SK-N-SH (cell line): ENCODE measurements at regions not wholly inside any gene's neighbourhood (a gene's known extent, or its start where the extent isn't known, plus 50 kb on each side); places are given as distances from the start of the nearest gene placed in this dataset.

Experiments used
- CTCF ChIA-PET: fragments of 300-600, 350-600 bp; formaldehyde crosslinking; extraction: SDS; loops from one replicate; lab custom pipeline; 2021; lab: Yijun Ruan, JAX
- POLR2A ChIA-PET: fragments of 350-600 bp; sonication (Branson Sonifier 250); formaldehyde crosslinking; extraction: SDS; loops from one replicate; lab custom pipeline; 2020; ENCODE audit warnings: antibody characterized with exemption, inconsistent platforms; lab: Yijun Ruan, JAX
- DNase-seq: peaks from one replicate; pipeline ENCODE4 v3.0.0; 2012
- H2AFZ ChIP-seq: fragments of 200-600 bp; sonication (generic); 2 replicates; pipeline ENCODE4 v1.8.1; 2016; ENCODE audit warnings: antibody characterized with exemption, mild to moderate bottlenecking, low read depth
- H3F3A ChIP-seq: fragments of 200-600 bp; sonication (generic); replicated peaks from 2 replicates; pipeline ENCODE3; 2016; ENCODE audit warnings: antibody characterized with exemption, mild to moderate bottlenecking; ENCODE audit not compliant: insufficient read depth
- H3K27ac ChIP-seq, 2 experiments: fragments of 200-500 bp in 1 of 2; fragments of 200-600 bp in 1 of 2; sonication (Bioruptor generic) in 1 of 2; sonication (generic), shearing (Covaris generic) in 1 of 2; 2 replicates each; pipeline versions ENCODE4 v1.5.1 to v1.6.1; 2014 to 2016; ENCODE audit warnings: low read depth in 2 of 2, inconsistent platforms in 1 of 2, low read length in 1 of 2, mild to moderate bottlenecking in 1 of 2, mixed read lengths in 1 of 2
- H3K27me3 ChIP-seq: fragments of 200-600 bp; sonication (generic), shearing (Covaris generic); 2 replicates; pipeline ENCODE4 v1.6.1; 2016; ENCODE audit warnings: mixed run types; ENCODE audit not compliant: insufficient read depth
- H3K36me3 ChIP-seq, 2 experiments: fragments of 200-500 bp in 1 of 2; fragments of 200-600 bp in 1 of 2; sonication (Bioruptor generic) in 1 of 2; sonication (generic) in 1 of 2; replicated peaks in 1 of 2; 2 replicates each; pipeline versions ENCODE3 to v1.5.1; 2014 to 2016; ENCODE audit warnings: low read length in 1 of 2, mild to moderate bottlenecking in 1 of 2; ENCODE audit not compliant: insufficient read depth in 2 of 2, control insufficient read depth in 1 of 2
- H3K4me1 ChIP-seq, 2 experiments: fragments of 200-500 bp in 1 of 2; fragments of 200-600 bp in 1 of 2; sonication (Bioruptor generic) in 1 of 2; sonication (generic), shearing (Covaris generic) in 1 of 2; 2 replicates each; pipeline versions ENCODE4 v1.5.1 to v1.6.1; 2014 to 2016; ENCODE audit warnings: low read depth in 1 of 2, low read length in 1 of 2, mixed run types in 1 of 2; ENCODE audit not compliant: insufficient read depth in 2 of 2, control insufficient read depth in 1 of 2
- H3K4me2 ChIP-seq: fragments of 200-600 bp; sonication (generic), shearing (Covaris generic); 2 replicates; pipeline ENCODE4 v1.6.1; 2017; ENCODE audit warnings: mixed run types
- H3K4me3 ChIP-seq, 2 experiments: fragments of 200-500 bp in 1 of 2; fragments of 200-600 bp in 1 of 2; sonication (Bioruptor generic) in 1 of 2; sonication (generic), shearing (Covaris generic) in 1 of 2; 2 replicates each; pipeline versions ENCODE4 v1.5.1 to v1.8.1; 2014 to 2016; ENCODE audit warnings: low read depth in 2 of 2, inconsistent platforms in 1 of 2, low read length in 1 of 2, mild to moderate bottlenecking in 1 of 2, mixed read lengths in 1 of 2, moderate library complexity in 1 of 2
- H3K79me2 ChIP-seq: fragments of 200-600 bp; sonication (generic); 2 replicates; pipeline ENCODE4 v1.8.1; 2017; ENCODE audit warnings: mild to moderate bottlenecking; ENCODE audit not compliant: insufficient read depth
- H3K9ac ChIP-seq: fragments of 200-600 bp; sonication (generic); 2 replicates; pipeline ENCODE4 v1.6.1; 2017; ENCODE audit warnings: mixed run types
- H3K9me2 ChIP-seq: fragments of 200-600 bp; sonication (generic); 2 replicates; pipeline ENCODE4 v1.6.1; 2017; ENCODE audit warnings: mixed run types
- H3K9me3 ChIP-seq: fragments of 200-600 bp; sonication (generic); 2 replicates; pipeline ENCODE4 v1.6.1; 2017; ENCODE audit warnings: mixed run types, mild to moderate bottlenecking, moderate library complexity
- H4K20me1 ChIP-seq: fragments of 200-600 bp; sonication (generic); 2 replicates; pipeline ENCODE4 v1.6.1; 2017; ENCODE audit warnings: mild to moderate bottlenecking, mixed run types; ENCODE audit not compliant: insufficient read depth
- CHD2 ChIP-seq: fragments of 150-350 bp; IDR thresholded peaks from 2 replicates; pipeline ENCODE4 v1.6.1; 2018; ENCODE audit warnings: low read length; ENCODE audit not compliant: partially characterized antibody
- EZH2phosphoT487 ChIP-seq: fragments of 200-600 bp; sonication (generic); IDR thresholded peaks from 2 replicates; pipeline ENCODE4 v1.6.1; 2017; ENCODE audit warnings: low read depth, mixed run types, mild to moderate bottlenecking, antibody characterized with exemption, moderate library complexity, borderline replicate concordance
- FOXJ3 ChIP-seq: sonication (generic); formaldehyde crosslinking; IDR thresholded peaks from 2 replicates; pipeline ENCODE4 v1.5.1; 2020; ENCODE audit warnings: mild to moderate bottlenecking, missing genetic modification reagents
- RCOR1 ChIP-seq: fragments of 150-350 bp; IDR thresholded peaks from 2 replicates; pipeline ENCODE4 v1.6.1; 2017; ENCODE audit warnings: antibody characterized with exemption, low read length
- RXRA ChIP-seq: IDR thresholded peaks from 2 replicates; pipeline ENCODE4 v1.4.0; 2012; ENCODE audit warnings: low read depth, mild to moderate bottlenecking, borderline replicate concordance
- SIN3A ChIP-seq: IDR thresholded peaks from 2 replicates; pipeline ENCODE4 v1.6.1; 2012; ENCODE audit warnings: low read depth, mild to moderate bottlenecking, low read length, moderate library complexity, borderline replicate concordance
- TAF1 ChIP-seq: IDR thresholded peaks from 2 replicates; pipeline ENCODE4 v1.6.1; 2012; ENCODE audit warnings: low read depth, mild to moderate bottlenecking, low read length, moderate library complexity, borderline replicate concordance
- WGBS: methylation state at CpG from one replicate; pipeline ENCODE4 v1.1.6; 2017; ENCODE audit warnings: low lambda C conversion rate; 5-methylcytosine and 5-hydroxymethylcytosine counted together
- TF ChIP-seq, protein P1 (sequence below): fragments of 150-350 bp; IDR thresholded peaks from 2 replicates; pipeline ENCODE4 v1.6.1; 2016; ENCODE audit warnings: mild to moderate bottlenecking, low read depth, low read length
- TF ChIP-seq, protein P2 (sequence below): IDR thresholded peaks from 2 replicates; pipeline ENCODE4 v1.4.0; 2012; ENCODE audit warnings: low read depth

DNA sequence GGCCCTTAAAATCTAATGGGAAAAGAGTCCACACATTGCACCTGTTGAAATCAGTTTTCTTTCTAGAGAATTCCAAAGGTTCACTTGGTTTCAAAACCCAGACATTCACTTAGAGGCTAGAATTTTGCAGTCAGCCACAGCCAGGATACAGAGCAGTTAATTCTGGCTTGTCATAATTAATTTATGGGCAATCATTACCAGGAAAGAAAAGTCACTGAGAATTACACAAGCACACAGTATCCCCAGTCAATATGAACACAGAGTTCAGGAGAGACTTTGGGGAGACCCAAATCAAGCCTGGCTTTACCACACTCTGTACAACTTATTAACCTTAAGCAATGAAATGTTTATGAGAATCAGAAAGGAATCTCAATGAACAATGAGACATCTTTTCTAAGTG, 224.3 kb upstream of the SOX21 start (continued):
- no peak for TF ChIP-seq SIN3A
- TF ChIP-seq, protein P1, sequence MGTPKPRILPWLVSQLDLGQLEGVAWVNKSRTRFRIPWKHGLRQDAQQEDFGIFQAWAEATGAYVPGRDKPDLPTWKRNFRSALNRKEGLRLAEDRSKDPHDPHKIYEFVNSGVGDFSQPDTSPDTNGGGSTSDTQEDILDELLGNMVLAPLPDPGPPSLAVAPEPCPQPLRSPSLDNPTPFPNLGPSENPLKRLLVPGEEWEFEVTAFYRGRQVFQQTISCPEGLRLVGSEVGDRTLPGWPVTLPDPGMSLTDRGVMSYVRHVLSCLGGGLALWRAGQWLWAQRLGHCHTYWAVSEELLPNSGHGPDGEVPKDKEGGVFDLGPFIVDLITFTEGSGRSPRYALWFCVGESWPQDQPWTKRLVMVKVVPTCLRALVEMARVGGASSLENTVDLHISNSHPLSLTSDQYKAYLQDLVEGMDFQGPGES = no peak
- TF ChIP-seq RXRA = no peak
- no peak for TF ChIP-seq CHD2
- TF ChIP-seq, protein P2, sequence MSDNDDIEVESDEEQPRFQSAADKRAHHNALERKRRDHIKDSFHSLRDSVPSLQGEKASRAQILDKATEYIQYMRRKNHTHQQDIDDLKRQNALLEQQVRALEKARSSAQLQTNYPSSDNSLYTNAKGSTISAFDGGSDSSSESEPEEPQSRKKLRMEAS = no peak
- TF ChIP-seq RCOR1 = no peak

DNA sequence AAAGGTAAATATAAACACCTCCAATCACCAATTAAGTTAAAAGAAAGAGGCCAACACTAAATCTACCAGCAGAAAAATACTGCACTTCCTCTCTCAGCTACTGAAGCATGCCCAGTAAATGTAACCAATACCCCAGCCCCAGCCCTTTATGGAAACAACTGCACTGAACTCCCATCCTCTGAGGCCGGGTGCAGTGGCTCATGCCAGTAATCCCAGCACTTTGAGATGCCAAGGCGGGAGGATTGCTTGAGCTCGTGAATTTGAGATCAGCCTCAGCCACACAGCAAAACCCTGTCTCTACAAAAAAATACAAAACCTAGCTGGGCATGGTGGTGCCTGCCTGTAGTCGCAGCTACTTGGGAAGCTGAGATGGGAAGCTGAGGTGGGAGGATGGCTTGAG, 221.6 kb upstream of the SOX21 start:
- no peaks in the 10 kb centered on the region for H3K36me3 ChIP-seq
- no peak overlapping the region for H2AFZ ChIP-seq
- no peaks in the 10 kb centered on the region for H3K9me3 ChIP-seq
- no peaks in the 10 kb centered on the region for H4K20me1 ChIP-seq
- no peak overlapping the region for H3K9ac ChIP-seq
- no peak overlapping the region for H3K4me3 ChIP-seq
- H3K27me3 ChIP-seq = no peaks in the 10 kb centered on the region
- H3K27ac ChIP-seq = no peak overlapping the region
- no peaks in the 10 kb centered on the region for H3F3A ChIP-seq
- no peaks in the 10 kb centered on the region for H3K79me2 ChIP-seq
- no peaks in the 10 kb centered on the region for H3K4me1 ChIP-seq
- ChIA-PET CTCF (no interaction called here), POLR2A (no interaction called here)
- DNase-seq = no peak
- WGBS = 25% methylated on average over 4 of the region's 4 CpGs
- no peaks in the 10 kb centered on the region for H3K9me2 ChIP-seq
- no peak overlapping the region for H3K4me2 ChIP-seq
- no peak for TF ChIP-seq FOXJ3 (CRISPR knock-in tag)
- TF ChIP-seq, all 33 proteins: peak for 0

DNA sequence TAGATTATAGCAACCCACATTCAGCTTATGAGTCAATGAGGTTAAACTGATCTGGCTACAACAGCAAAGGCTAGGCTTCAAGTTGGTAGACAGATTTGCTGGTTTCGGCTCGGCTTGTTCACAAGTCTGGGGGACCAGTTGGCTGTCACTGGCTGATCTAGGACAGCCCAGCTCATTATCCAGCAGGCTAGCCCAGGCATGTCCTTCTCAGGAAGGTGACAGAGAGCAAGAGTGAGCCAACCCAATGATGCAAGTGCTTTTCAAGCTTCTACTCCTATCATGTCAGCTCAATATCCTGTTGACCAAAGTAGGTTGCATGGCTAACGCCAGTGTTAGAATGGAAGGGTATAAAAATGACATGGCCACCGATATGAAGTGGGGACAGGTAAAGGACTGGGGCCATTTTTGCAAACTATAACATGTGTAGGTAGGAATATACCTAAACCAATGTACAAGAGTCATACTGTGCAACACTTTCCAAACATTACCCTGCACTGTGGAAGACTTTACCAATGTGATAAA, 220.9 kb upstream of the SOX21 start:
- Histone ChIP-seq H3K4me3 (no peak overlapping the region), H4K20me1 (no peaks in the 10 kb centered on the region), H3K9ac (no peak overlapping the region), H3F3A (no peaks in the 10 kb centered on the region), H3K9me2 (no peaks in the 10 kb centered on the region), H3K4me2 (no peak overlapping the region), H3K36me3 (no peaks in the 10 kb centered on the region), H3K27me3 (no peaks in the 10 kb centered on the region), H3K9me3 (no peaks in the 10 kb centered on the region), H2AFZ (no peak overlapping the region), H3K79me2 (no peaks in the 10 kb centered on the region), H3K27ac (no peak overlapping the region), H3K4me1 (no peaks in the 10 kb centered on the region)
- no peak for TF ChIP-seq EZH2phosphoT487
- TF ChIP-seq TAF1 = no peak
- no peak for DNase-seq
- POLR2A ChIA-PET = no interaction called here
- CTCF ChIA-PET = interaction anchor here (0.6 kb wide), 1 partner anchor 55 kb away, joined by 3 read pairs; no protein-coding TSS in a partner anchor
- 53% methylated on average over 4 of the region's 4 CpGs for WGBS
